ENCODE measurements at regions not wholly inside any gene's neighbourhood (a gene's known extent, or its start where the extent isn't known, plus 50 kb on each side); places are given as distances from the start of the nearest gene placed in this dataset.

GRCh38 chr7:57199252-57199651 is 67.0 kb upstream of the ZNF479 start:
- TF ChIP-seq, protein P1, sequence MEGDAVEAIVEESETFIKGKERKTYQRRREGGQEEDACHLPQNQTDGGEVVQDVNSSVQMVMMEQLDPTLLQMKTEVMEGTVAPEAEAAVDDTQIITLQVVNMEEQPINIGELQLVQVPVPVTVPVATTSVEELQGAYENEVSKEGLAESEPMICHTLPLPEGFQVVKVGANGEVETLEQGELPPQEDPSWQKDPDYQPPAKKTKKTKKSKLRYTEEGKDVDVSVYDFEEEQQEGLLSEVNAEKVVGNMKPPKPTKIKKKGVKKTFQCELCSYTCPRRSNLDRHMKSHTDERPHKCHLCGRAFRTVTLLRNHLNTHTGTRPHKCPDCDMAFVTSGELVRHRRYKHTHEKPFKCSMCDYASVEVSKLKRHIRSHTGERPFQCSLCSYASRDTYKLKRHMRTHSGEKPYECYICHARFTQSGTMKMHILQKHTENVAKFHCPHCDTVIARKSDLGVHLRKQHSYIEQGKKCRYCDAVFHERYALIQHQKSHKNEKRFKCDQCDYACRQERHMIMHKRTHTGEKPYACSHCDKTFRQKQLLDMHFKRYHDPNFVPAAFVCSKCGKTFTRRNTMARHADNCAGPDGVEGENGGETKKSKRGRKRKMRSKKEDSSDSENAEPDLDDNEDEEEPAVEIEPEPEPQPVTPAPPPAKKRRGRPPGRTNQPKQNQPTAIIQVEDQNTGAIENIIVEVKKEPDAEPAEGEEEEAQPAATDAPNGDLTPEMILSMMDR (conservative IDR thresholded peaks at IDR 0.05) = no peak
- TF ChIP-seq ZFX (IDR thresholded peaks at IDR 0.05) = no peak
